Stimulated activated CD4-positive, alpha-beta T cell treated with anti-CD3 and anti-CD28 coated beads, TNF-alpha, amount 100 ng/mL, for 24 hours (primary cell): ENCODE measurements at regions not wholly inside any gene's neighbourhood (a gene's known extent, or its start where the extent isn't known, plus 50 kb on each side); places are given as distances from the start of the nearest gene placed in this dataset.

Experiments used
- DNase-seq, 3 experiments: peaks; one replicate each; pipeline ENCODE4 v3.0.0-alpha.2; 2020; ENCODE audit warnings: low read depth in 3 of 3

GRCh38 chr5:159700016-159700415 is 216.3 kb upstream of the ADRA1B start:
- no peak for DNase-seq

GRCh38 chr5:159702301-159702700 is 214.0 kb upstream of the ADRA1B start:
- DNase-seq, result no peak

GRCh38 chr5:159702826-159703225 is 213.5 kb upstream of the ADRA1B start:
- DNase-seq, result no peak

GRCh38 chr5:159704160-159704559 is 212.1 kb upstream of the ADRA1B start:
- no peak for DNase-seq

- DNase-seq, result no peak
These were observed 210.3 kb upstream of the ADRA1B start for GRCh38 chr5:159705948-159706347.

- DNase-seq, result no peak
These were observed 208.2 kb upstream of the ADRA1B start for GRCh38 chr5:159708090-159708489.

GRCh38 chr5:159712672-159713071 is 203.6 kb upstream of the ADRA1B start:
- DNase-seq, result no peak

GRCh38 chr5:159713254-159713653 is 203.0 kb upstream of the ADRA1B start:
- no peak for DNase-seq

GRCh38 chr5:159713773-159714172 is 202.5 kb upstream of the ADRA1B start:
- no peak for DNase-seq

GRCh38 chr5:159725475-159725874 is 190.8 kb upstream of the ADRA1B start:
- no peak for DNase-seq

- DNase-seq, result no peak
These were observed 189.1 kb upstream of the ADRA1B start for GRCh38 chr5:159727167-159727566.

- DNase-seq, result no peak
These were observed 186.0 kb upstream of the ADRA1B start for GRCh38 chr5:159730285-159730684.

GRCh38 chr5:159732220-159732619 is 184.1 kb upstream of the ADRA1B start:
- no peak for DNase-seq

GRCh38 chr5:159734366-159734765 is 181.9 kb upstream of the ADRA1B start:
- DNase-seq, result no peak

- DNase-seq, result no peak
These were observed 181.2 kb upstream of the ADRA1B start for GRCh38 chr5:159735036-159735435.

GRCh38 chr5:159735749-159736660 is 180.3 kb upstream of the ADRA1B start:
- no peak for DNase-seq

- DNase-seq, result no peak
These were observed 179.4 kb upstream of the ADRA1B start for GRCh38 chr5:159736844-159737243.

- no peak for DNase-seq
These were observed 179.0 kb upstream of the ADRA1B start for GRCh38 chr5:159737263-159737662.

GRCh38 chr5:159741829-159742322 is 174.4 kb upstream of the ADRA1B start:
- no peak for DNase-seq

- DNase-seq, result no peak
These were observed 173.0 kb upstream of the ADRA1B start for GRCh38 chr5:159743234-159743633.

- no peak for DNase-seq
These were observed 169.6 kb upstream of the ADRA1B start for GRCh38 chr5:159746707-159747106.

GRCh38 chr5:159749146-159749545 is 167.1 kb upstream of the ADRA1B start:
- no peak for DNase-seq

GRCh38 chr5:159750226-159750625 is 166.1 kb upstream of the ADRA1B start:
- DNase-seq, result no peak

- no peak for DNase-seq
These were observed 164.8 kb upstream of the ADRA1B start for GRCh38 chr5:159751459-159751858.
